ENCODE measurements at regions not wholly inside any gene's neighbourhood (a gene's known extent, or its start where the extent isn't known, plus 50 kb on each side); places are given as distances from the start of the nearest gene placed in this dataset.

DNA sequence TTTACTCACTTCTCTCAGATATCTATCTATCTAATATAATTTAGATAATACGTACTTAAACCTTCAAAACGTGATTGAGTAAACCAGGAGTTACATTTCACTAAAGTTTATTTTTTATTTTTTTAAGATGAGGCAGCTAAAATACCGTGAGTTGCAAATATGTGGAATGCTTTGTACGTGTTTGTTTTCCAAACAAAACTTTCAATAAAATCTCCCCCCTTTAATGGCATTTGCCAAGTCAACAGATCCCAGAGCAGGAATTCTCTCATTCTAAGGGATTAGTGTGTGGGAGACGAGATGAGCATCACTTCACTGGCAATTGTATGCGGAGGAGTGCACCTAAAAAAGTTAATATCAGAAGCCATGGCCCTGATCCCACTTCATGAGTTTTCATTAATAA is 53.7 kb upstream of the MAGI2 start:
- TF ChIP-seq, protein P1, sequence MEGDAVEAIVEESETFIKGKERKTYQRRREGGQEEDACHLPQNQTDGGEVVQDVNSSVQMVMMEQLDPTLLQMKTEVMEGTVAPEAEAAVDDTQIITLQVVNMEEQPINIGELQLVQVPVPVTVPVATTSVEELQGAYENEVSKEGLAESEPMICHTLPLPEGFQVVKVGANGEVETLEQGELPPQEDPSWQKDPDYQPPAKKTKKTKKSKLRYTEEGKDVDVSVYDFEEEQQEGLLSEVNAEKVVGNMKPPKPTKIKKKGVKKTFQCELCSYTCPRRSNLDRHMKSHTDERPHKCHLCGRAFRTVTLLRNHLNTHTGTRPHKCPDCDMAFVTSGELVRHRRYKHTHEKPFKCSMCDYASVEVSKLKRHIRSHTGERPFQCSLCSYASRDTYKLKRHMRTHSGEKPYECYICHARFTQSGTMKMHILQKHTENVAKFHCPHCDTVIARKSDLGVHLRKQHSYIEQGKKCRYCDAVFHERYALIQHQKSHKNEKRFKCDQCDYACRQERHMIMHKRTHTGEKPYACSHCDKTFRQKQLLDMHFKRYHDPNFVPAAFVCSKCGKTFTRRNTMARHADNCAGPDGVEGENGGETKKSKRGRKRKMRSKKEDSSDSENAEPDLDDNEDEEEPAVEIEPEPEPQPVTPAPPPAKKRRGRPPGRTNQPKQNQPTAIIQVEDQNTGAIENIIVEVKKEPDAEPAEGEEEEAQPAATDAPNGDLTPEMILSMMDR (IDR thresholded peaks at IDR 0.05; ENCODE audit: low read depth, low read length, poor library complexity, severe bottlenecking) = no peak
- TF ChIP-seq EZH2phosphoT487 (IDR thresholded peaks at IDR 0.05; ENCODE audit: borderline replicate concordance, low read length) = no peak
- Histone ChIP-seq H3K9me3 (ENCODE audit: control insufficient read depth, insufficient read depth, low read length) (no peaks in the 10 kb centered on the region; the same call in 1 of the 2 replicates), H3K4me1 (ENCODE audit: control insufficient read depth, low read length) (no peaks in the 10 kb centered on the region), H3F3A (ENCODE audit: control insufficient read depth, insufficient read depth) (no peaks in the 10 kb centered on the region), H3K27ac (ENCODE audit: low read depth, low read length) (no peak overlapping the region), H3K9me2 (replicated peaks; ENCODE audit: control insufficient read depth, low read length) (no peaks in the 10 kb centered on the region), H3K27me3 (ENCODE audit: control insufficient read depth, low read length) (no peaks in the 10 kb centered on the region), H4K20me1 (ENCODE audit: control insufficient read depth, insufficient read depth, low read depth, low read length) (no peaks in the 10 kb centered on the region), H3K36me3 (ENCODE audit: control insufficient read depth, low read length) (no peaks in the 10 kb centered on the region), H3K79me2 (ENCODE audit: control insufficient read depth, low read length) (no peaks in the 10 kb centered on the region), H3K4me3 (ENCODE audit: low read length) (no peak overlapping the region), H3K4me2 (ENCODE audit: low read length) (no peak overlapping the region)

DNA sequence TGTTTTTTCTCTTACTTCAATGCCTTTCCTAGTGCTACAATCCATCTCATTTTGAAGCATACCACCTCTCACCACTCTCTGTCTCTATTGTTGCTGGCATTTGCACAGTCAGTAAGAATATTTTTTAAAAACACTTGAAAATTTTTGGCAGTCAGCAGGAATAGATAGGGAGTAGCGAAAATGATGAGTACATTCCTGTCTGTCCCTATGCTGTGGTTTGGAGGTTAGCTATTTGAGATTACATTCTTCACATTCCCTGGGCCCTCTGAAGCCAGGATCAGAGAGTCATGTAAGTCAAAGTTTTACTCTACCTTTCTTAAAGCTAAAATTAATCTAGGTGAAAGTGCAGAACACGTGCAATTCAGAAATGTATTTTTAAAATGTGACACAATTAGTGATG is 53.0 kb upstream of the MAGI2 start:
- H3F3A ChIP-seq (ENCODE audit: control insufficient read depth, insufficient read depth) = no peaks in the 10 kb centered on the region
- no peak overlapping the region for H3K27ac ChIP-seq (ENCODE audit: low read depth, low read length)
- TF ChIP-seq EZH2phosphoT487 (IDR thresholded peaks at IDR 0.05; ENCODE audit: borderline replicate concordance, low read length) = no peak
- TF ChIP-seq, protein P1 (IDR thresholded peaks at IDR 0.05; ENCODE audit: low read depth, low read length, poor library complexity, severe bottlenecking) = no peak
- H3K4me3 ChIP-seq (ENCODE audit: low read length) = no peak overlapping the region
- no peak overlapping the region for H3K4me2 ChIP-seq (ENCODE audit: low read length)
- H3K36me3 ChIP-seq (ENCODE audit: control insufficient read depth, low read length) = no peaks in the 10 kb centered on the region
- no peaks in the 10 kb centered on the region for H3K27me3 ChIP-seq (ENCODE audit: control insufficient read depth, low read length)
- H3K9me2 ChIP-seq (replicated peaks; ENCODE audit: control insufficient read depth, low read length) = no peaks in the 10 kb centered on the region
- no peaks in the 10 kb centered on the region for H3K79me2 ChIP-seq (ENCODE audit: control insufficient read depth, low read length)
- no peaks in the 10 kb centered on the region for H3K4me1 ChIP-seq (ENCODE audit: control insufficient read depth, low read length)
- H3K9me3 ChIP-seq (ENCODE audit: control insufficient read depth, insufficient read depth, low read length) = no peaks in the 10 kb centered on the region; the same call in 1 of the 2 replicates
- no peaks in the 10 kb centered on the region for H4K20me1 ChIP-seq (ENCODE audit: control insufficient read depth, insufficient read depth, low read depth, low read length)

DNA sequence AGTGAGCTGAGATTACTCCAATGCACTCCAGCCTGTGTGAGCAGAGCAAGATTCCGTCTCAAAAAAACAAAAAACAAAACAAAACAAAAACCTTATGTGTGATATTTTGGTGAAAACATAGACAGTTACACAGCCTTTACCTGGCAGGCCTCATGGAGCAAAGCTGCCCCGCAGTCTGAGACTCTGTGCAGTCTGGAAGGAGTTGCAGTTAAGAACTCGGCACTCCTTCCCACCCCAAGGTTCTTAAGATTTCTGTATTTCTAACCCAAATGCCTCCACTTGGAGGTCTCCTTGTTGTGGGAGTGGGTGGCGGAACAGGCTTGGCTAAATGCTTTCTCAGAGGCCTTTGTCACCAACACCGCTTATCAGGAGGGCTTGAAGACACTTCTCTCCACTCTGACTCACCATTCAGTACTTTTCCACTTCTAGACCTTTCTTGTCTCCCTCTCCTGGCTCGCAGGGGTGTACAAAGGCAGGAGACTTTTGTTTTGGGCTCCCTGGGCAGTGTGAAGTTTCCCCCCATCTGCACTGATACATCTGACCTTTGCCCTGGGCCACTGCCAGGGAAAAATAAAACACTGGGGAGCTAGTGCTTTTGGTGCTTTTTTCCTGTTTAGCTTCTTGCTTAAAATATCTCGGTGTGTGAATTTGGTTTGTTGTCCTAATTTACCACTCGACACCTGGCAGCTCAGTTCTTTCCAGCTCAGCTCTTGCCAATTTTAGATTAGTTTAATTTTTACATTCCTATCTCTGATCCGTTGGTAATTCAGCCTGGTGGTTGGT is 51.3 kb upstream of the MAGI2 start:
- Histone ChIP-seq H3K27me3 (ENCODE audit: control insufficient read depth, low read length) (no peaks in the 10 kb centered on the region), H3K36me3 (ENCODE audit: control insufficient read depth, low read length) (no peaks in the 10 kb centered on the region), H3K4me3 (ENCODE audit: low read length) (no peak overlapping the region), H3K79me2 (ENCODE audit: control insufficient read depth, low read length) (no peaks in the 10 kb centered on the region), H3F3A (ENCODE audit: control insufficient read depth, insufficient read depth) (no peaks in the 10 kb centered on the region), H3K9me2 (replicated peaks; ENCODE audit: control insufficient read depth, low read length) (no peaks in the 10 kb centered on the region), H4K20me1 (ENCODE audit: control insufficient read depth, insufficient read depth, low read depth, low read length) (no peaks in the 10 kb centered on the region), H3K27ac (ENCODE audit: low read depth, low read length) (no peak overlapping the region), H3K4me2 (ENCODE audit: low read length) (no peak overlapping the region), H3K4me1 (ENCODE audit: control insufficient read depth, low read length) (no peaks in the 10 kb centered on the region), H3K9me3 (ENCODE audit: control insufficient read depth, insufficient read depth, low read length) (no peaks in the 10 kb centered on the region)
- no peak for TF ChIP-seq EZH2phosphoT487 (IDR thresholded peaks at IDR 0.05; ENCODE audit: borderline replicate concordance, low read length)
- TF ChIP-seq, protein P1 (IDR thresholded peaks at IDR 0.05; ENCODE audit: low read depth, low read length, poor library complexity, severe bottlenecking) = no peak
